ENCODE measurements at regions not wholly inside any gene's neighbourhood (a gene's known extent, or its start where the extent isn't known, plus 50 kb on each side); places are given as distances from the start of the nearest gene placed in this dataset.

DNA sequence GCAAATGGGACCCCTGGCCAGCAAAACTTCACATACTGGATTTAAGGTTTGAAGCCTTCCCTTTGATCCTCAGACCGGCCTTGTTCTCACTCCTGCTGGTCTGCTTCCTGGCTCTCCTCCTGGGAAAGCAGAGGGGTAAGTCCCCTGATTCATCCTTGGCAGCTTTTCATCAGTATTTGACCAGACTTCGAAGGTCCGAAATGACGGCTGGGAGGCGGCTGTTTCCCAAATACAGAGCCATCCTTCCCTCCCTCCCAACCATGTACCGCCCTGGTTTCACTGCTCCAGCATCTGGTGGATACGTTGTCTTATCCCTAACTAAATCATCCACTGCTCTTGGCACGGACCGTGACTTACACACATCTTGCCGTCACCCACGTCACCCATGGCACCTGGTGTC is 265.5 kb downstream of the BCOR start (continued):
- TF ChIP-seq, protein P1, sequence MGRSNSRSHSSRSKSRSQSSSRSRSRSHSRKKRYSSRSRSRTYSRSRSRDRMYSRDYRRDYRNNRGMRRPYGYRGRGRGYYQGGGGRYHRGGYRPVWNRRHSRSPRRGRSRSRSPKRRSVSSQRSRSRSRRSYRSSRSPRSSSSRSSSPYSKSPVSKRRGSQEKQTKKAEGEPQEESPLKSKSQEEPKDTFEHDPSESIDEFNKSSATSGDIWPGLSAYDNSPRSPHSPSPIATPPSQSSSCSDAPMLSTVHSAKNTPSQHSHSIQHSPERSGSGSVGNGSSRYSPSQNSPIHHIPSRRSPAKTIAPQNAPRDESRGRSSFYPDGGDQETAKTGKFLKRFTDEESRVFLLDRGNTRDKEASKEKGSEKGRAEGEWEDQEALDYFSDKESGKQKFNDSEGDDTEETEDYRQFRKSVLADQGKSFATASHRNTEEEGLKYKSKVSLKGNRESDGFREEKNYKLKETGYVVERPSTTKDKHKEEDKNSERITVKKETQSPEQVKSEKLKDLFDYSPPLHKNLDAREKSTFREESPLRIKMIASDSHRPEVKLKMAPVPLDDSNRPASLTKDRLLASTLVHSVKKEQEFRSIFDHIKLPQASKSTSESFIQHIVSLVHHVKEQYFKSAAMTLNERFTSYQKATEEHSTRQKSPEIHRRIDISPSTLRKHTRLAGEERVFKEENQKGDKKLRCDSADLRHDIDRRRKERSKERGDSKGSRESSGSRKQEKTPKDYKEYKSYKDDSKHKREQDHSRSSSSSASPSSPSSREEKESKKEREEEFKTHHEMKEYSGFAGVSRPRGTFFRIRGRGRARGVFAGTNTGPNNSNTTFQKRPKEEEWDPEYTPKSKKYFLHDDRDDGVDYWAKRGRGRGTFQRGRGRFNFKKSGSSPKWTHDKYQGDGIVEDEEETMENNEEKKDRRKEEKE (IDR thresholded peaks at IDR 0.05; ENCODE audit: borderline replicate concordance in 1 of 2, control insufficient read depth in 1 of 2, low read depth in 2 of 2, low read length in 1 of 2): no peak
- TF ChIP-seq EHMT2 (IDR thresholded peaks at IDR 0.05) (no peak), TFAP4 (CRISPR knock-in tag; IDR thresholded peaks at IDR 0.05; ENCODE audit: borderline replicate concordance) (no peak), CBX1 (IDR thresholded peaks at IDR 0.05; ENCODE audit: low read depth) (no peak), SREBF2 (CRISPR knock-in tag; IDR thresholded peaks at IDR 0.05) (no peak), ZNF518B (CRISPR knock-in tag; IDR thresholded peaks at IDR 0.05) (no peak)
